ENCODE measurements at regions not wholly inside any gene's neighbourhood (a gene's known extent, or its start where the extent isn't known, plus 50 kb on each side); places are given as distances from the start of the nearest gene placed in this dataset.
"Not testable (repeated sequence)": the region's sequence is repeated elsewhere in the genome, so short reads cannot be mapped to it uniquely, and the experiment has no call there.

- intact Hi-C loops (cut with micrococcal nuclease): no loop called here
Observed at GRCh38 chr1:188137221-188137620, 1308.5 kb downstream of the PLA2G4A start.

- intact Hi-C loops (cut with micrococcal nuclease): loop anchor here (5.0 kb wide), 1 partner anchor 1899 kb away; no protein-coding TSS in a partner anchor
Observed at GRCh38 chr1:188140958-188141357, 1312.2 kb downstream of the PLA2G4A start.

- intact Hi-C loops (cut with micrococcal nuclease): no loop called here
Observed at GRCh38 chr1:188154196-188154595, 1325.4 kb downstream of the PLA2G4A start.

GRCh38 chr1:188154761-188155160, 1326.0 kb downstream of the PLA2G4A start:
- intact Hi-C loops (cut with micrococcal nuclease): no loop called here

- intact Hi-C loops (cut with micrococcal nuclease): no loop called here
Observed at GRCh38 chr1:188155261-188155660, 1326.5 kb downstream of the PLA2G4A start.

- intact Hi-C loops (cut with micrococcal nuclease): no loop called here
Observed at GRCh38 chr1:188164459-188164858, 1335.7 kb downstream of the PLA2G4A start.

- intact Hi-C loops (cut with micrococcal nuclease): no loop called here
Observed at GRCh38 chr1:188166654-188167053, 1337.9 kb downstream of the PLA2G4A start.

- intact Hi-C loops (cut with micrococcal nuclease): no loop called here
Observed at GRCh38 chr1:188169971-188170370, 1341.2 kb downstream of the PLA2G4A start.

- intact Hi-C loops (cut with micrococcal nuclease): no loop called here
Observed at GRCh38 chr1:188170411-188170810, 1341.7 kb downstream of the PLA2G4A start.

- intact Hi-C loops (cut with micrococcal nuclease): no loop called here
Observed at GRCh38 chr1:188170935-188171334, 1342.2 kb downstream of the PLA2G4A start.

GRCh38 chr1:188182063-188182462, 1353.3 kb downstream of the PLA2G4A start:
- intact Hi-C loops (cut with micrococcal nuclease): not testable (repeated sequence)

GRCh38 chr1:188188317-188188716, 1359.6 kb downstream of the PLA2G4A start:
- intact Hi-C loops (cut with micrococcal nuclease): no loop called here

- intact Hi-C loops (cut with micrococcal nuclease): no loop called here
Observed at GRCh38 chr1:188194916-188195315, 1366.2 kb downstream of the PLA2G4A start.

- intact Hi-C loops (cut with micrococcal nuclease): no loop called here
Observed at GRCh38 chr1:188218289-188218688, 1389.5 kb downstream of the PLA2G4A start.

GRCh38 chr1:188220051-188220450, 1391.3 kb downstream of the PLA2G4A start:
- intact Hi-C loops (cut with micrococcal nuclease): no loop called here

GRCh38 chr1:188224263-188224662, 1395.5 kb downstream of the PLA2G4A start:
- intact Hi-C loops (cut with micrococcal nuclease): no loop called here

GRCh38 chr1:188225975-188226374, 1397.2 kb downstream of the PLA2G4A start:
- intact Hi-C loops (cut with micrococcal nuclease): no loop called here

GRCh38 chr1:188228623-188229022, 1399.9 kb downstream of the PLA2G4A start:
- intact Hi-C loops (cut with micrococcal nuclease): no loop called here

- intact Hi-C loops (cut with micrococcal nuclease): no loop called here
Observed at GRCh38 chr1:188237573-188238348, 1409.0 kb downstream of the PLA2G4A start.

- intact Hi-C loops (cut with micrococcal nuclease): no loop called here
Observed at GRCh38 chr1:188240772-188241406, 1412.1 kb downstream of the PLA2G4A start.

- intact Hi-C loops (cut with micrococcal nuclease): no loop called here
Observed at GRCh38 chr1:188241629-188242028, 1412.9 kb downstream of the PLA2G4A start.

- intact Hi-C loops (cut with micrococcal nuclease): no loop called here
Observed at GRCh38 chr1:188243456-188243855, 1414.7 kb downstream of the PLA2G4A start.

GRCh38 chr1:188244681-188245080, 1415.9 kb downstream of the PLA2G4A start:
- intact Hi-C loops (cut with micrococcal nuclease): no loop called here
